HEK293 (cell line): ENCODE measurements at regions not wholly inside any gene's neighbourhood (a gene's known extent, or its start where the extent isn't known, plus 50 kb on each side); places are given as distances from the start of the nearest gene placed in this dataset.

Experiments
- CTCF ChIA-PET: fragments of 350-600 bp; formaldehyde crosslinking; extraction: SDS; loops from one replicate; lab custom pipeline; 2021; ENCODE audit warnings: antibody characterized with exemption; lab: Yijun Ruan, JAX
- POLR2A ChIA-PET: fragments of 300-600 bp; formaldehyde crosslinking; extraction: SDS; loops from one replicate; lab custom pipeline; 2020; ENCODE audit warnings: antibody characterized with exemption, inconsistent platforms; lab: Yijun Ruan, JAX
- H3K27ac ChIP-seq: fragments of 200-500 bp; sonication (Bioruptor generic); 2 replicates; pipeline ENCODE4 v1.5.1; 2014; ENCODE audit warnings: low read depth, low read length, control low read depth, inconsistent platforms; ENCODE audit errors: extremely low read depth
- H3K36me3 ChIP-seq, 2 experiments: fragments of 200-500 bp in 1 of 2; sonication (Bioruptor generic) in 1 of 2; 1 replicate in 1 of 2; 2 replicates in 1 of 2; pipeline ENCODE4 v1.5.1; 2014 to 2017; ENCODE audit warnings: inconsistent platforms in 2 of 2, low read length in 2 of 2; ENCODE audit not compliant: control insufficient read depth in 2 of 2, insufficient read depth in 1 of 2
- H3K4me1 ChIP-seq: fragments of 200-500 bp; sonication (Bioruptor generic); 2 replicates; pipeline ENCODE4 v1.5.1; 2014; ENCODE audit warnings: mild to moderate bottlenecking, low read length, inconsistent platforms; ENCODE audit not compliant: control insufficient read depth, insufficient read depth
- H3K4me3 ChIP-seq: 2 replicates; pipeline ENCODE4 v1.5.1; 2011; ENCODE audit warnings: low read depth, mild to moderate bottlenecking, control low read depth, low read length, moderate library complexity
- H3K9me3 ChIP-seq: fragments of 200-500 bp; sonication (Bioruptor generic); 2 replicates; pipeline ENCODE4 v1.5.1; 2014; ENCODE audit warnings: low read depth, low read length, inconsistent platforms; ENCODE audit not compliant: control insufficient read depth, insufficient read depth
- RBAK ChIP-seq: fragments of 450-650 bp; formaldehyde crosslinking; IDR thresholded peaks from 2 replicates; pipeline ENCODE4 v1.5.1; 2016; ENCODE audit warnings: missing biosample characterization, missing genetic modification characterization
- REST ChIP-seq: fragments of 450-650 bp; formaldehyde crosslinking; IDR thresholded peaks from 2 replicates; pipeline ENCODE4 v1.5.1; 2016; ENCODE audit warnings: missing biosample characterization, missing genetic modification characterization
- SCRT2 ChIP-seq: fragments of 450-650 bp; formaldehyde crosslinking; IDR thresholded peaks from 2 replicates; pipeline ENCODE4 v1.5.1; 2016; ENCODE audit warnings: missing biosample characterization, missing genetic modification characterization
- SP7 ChIP-seq: fragments of 450-650 bp; formaldehyde crosslinking; IDR thresholded peaks from 2 replicates; pipeline ENCODE4 v1.5.1; 2016; ENCODE audit warnings: missing biosample characterization, missing genetic modification characterization
- ZBTB8A ChIP-seq: fragments of 450-650 bp; formaldehyde crosslinking; IDR thresholded peaks from 2 replicates; pipeline ENCODE4 v1.5.1; 2016; ENCODE audit warnings: missing biosample characterization, missing genetic modification characterization
- ZEB2 ChIP-seq: fragments of 450-650 bp; formaldehyde crosslinking; IDR thresholded peaks from 2 replicates; pipeline ENCODE4 v1.5.1; 2016; ENCODE audit warnings: missing biosample characterization, missing genetic modification characterization
- ZNF138 ChIP-seq: fragments of 450-650 bp; formaldehyde crosslinking; IDR thresholded peaks from 2 replicates; pipeline ENCODE4 v1.5.1; 2016; ENCODE audit warnings: missing biosample characterization, missing genetic modification characterization, borderline replicate concordance
- ZNF140 ChIP-seq: fragments of 450-650 bp; formaldehyde crosslinking; IDR thresholded peaks from 2 replicates; pipeline ENCODE4 v1.5.1; 2016; ENCODE audit warnings: missing biosample characterization, missing genetic modification characterization
- ZNF223 ChIP-seq: fragments of 450-650 bp; formaldehyde crosslinking; IDR thresholded peaks from 2 replicates; pipeline ENCODE4 v1.5.1; 2016; ENCODE audit warnings: missing biosample characterization, missing genetic modification characterization
- ZNF501 ChIP-seq: fragments of 450-650 bp; formaldehyde crosslinking; IDR thresholded peaks from 2 replicates; pipeline ENCODE4 v1.5.1; 2016; ENCODE audit warnings: missing biosample characterization, missing genetic modification characterization
- ZNF600 ChIP-seq: fragments of 450-650 bp; formaldehyde crosslinking; IDR thresholded peaks from 2 replicates; pipeline ENCODE4 v1.5.1; 2016; ENCODE audit warnings: missing biosample characterization, missing genetic modification characterization
- ZNF624 ChIP-seq: fragments of 450-650 bp; formaldehyde crosslinking; IDR thresholded peaks from 2 replicates; pipeline ENCODE4 v1.5.1; 2017; ENCODE audit warnings: missing biosample characterization, missing genetic modification characterization
- ZNF629 ChIP-seq: fragments of 450-650 bp; formaldehyde crosslinking; IDR thresholded peaks from 2 replicates; pipeline ENCODE4 v1.5.1; 2017; ENCODE audit warnings: missing biosample characterization, missing genetic modification characterization
- ZNF791 ChIP-seq: fragments of 450-650 bp; formaldehyde crosslinking; IDR thresholded peaks from 2 replicates; pipeline ENCODE4 v1.5.1; 2016; ENCODE audit warnings: missing biosample characterization, missing genetic modification characterization
- ZSCAN4 ChIP-seq: fragments of 450-650 bp; formaldehyde crosslinking; IDR thresholded peaks from 2 replicates; pipeline ENCODE4 v1.5.1; 2017; ENCODE audit warnings: missing biosample characterization, missing genetic modification characterization
- ZSCAN5A ChIP-seq: fragments of 450-650 bp; formaldehyde crosslinking; IDR thresholded peaks from 2 replicates; pipeline ENCODE4 v1.5.1; 2016; ENCODE audit warnings: missing biosample characterization, missing genetic modification characterization
- TF ChIP-seq, protein P1 (sequence below): fragments of 450-650 bp; formaldehyde crosslinking; IDR thresholded peaks from 2 replicates; pipeline ENCODE4 v1.5.1; 2016; ENCODE audit warnings: missing biosample characterization, missing genetic modification characterization, borderline replicate concordance
- TF ChIP-seq, protein P2 (sequence below): fragments of 450-650 bp; formaldehyde crosslinking; IDR thresholded peaks from 2 replicates; pipeline ENCODE4 v1.5.1; 2016; ENCODE audit warnings: missing biosample characterization, missing genetic modification characterization
- TF ChIP-seq, protein P3 (sequence below): fragments of 450-650 bp; formaldehyde crosslinking; IDR thresholded peaks from 2 replicates; pipeline ENCODE4 v1.5.1; 2016; ENCODE audit warnings: missing biosample characterization, missing genetic modification characterization, borderline replicate concordance

DNA sequence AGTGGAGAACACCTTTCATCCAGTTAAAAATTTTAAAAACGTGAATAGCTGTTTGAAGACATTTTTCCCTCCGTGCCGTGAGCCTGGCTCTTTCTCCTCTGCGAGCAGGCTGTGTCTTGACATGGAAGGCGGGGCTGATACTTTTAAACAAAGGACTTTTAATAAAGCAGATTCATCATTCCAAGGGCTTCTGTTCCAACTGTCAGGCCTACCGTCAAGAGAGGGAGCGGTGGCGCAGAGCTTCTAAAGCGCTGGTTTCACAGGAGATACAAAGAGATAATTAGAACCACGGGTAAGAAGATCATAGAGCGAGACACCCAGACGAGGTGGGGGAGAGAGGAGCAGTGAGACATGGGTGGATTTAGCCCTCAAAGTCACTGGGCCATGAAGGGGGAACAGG, 247.4 kb upstream of the C1orf174 start (continued):
- TF ChIP-seq SCRT2 (tag by site-specific recombination), result no peak

GRCh38 chr1:4149281-4149680, 249.2 kb upstream of the C1orf174 start:
- ChIA-PET CTCF (no interaction called here), POLR2A (no interaction called here)
- no peaks in the 10 kb centered on the region for H3K36me3 ChIP-seq
- TF ChIP-seq ZNF629 (tag by site-specific recombination) (no peak), RBAK (tag by site-specific recombination) (no peak), ZEB2 (tag by site-specific recombination) (no peak), ZSCAN4 (tag by site-specific recombination) (no peak), ZNF501 (tag by site-specific recombination) (no peak), ZNF624 (no peak), SP7 (no peak), ZNF600 (no peak), ZSCAN5A (tag by site-specific recombination) (no peak), ZNF138 (tag by site-specific recombination) (no peak), REST (tag by site-specific recombination) (no peak), ZBTB8A (no peak), ZNF223 (tag by site-specific recombination) (no peak), ZNF140 (no peak), ZNF791 (tag by site-specific recombination) (no peak)
- TF ChIP-seq, protein P1, sequence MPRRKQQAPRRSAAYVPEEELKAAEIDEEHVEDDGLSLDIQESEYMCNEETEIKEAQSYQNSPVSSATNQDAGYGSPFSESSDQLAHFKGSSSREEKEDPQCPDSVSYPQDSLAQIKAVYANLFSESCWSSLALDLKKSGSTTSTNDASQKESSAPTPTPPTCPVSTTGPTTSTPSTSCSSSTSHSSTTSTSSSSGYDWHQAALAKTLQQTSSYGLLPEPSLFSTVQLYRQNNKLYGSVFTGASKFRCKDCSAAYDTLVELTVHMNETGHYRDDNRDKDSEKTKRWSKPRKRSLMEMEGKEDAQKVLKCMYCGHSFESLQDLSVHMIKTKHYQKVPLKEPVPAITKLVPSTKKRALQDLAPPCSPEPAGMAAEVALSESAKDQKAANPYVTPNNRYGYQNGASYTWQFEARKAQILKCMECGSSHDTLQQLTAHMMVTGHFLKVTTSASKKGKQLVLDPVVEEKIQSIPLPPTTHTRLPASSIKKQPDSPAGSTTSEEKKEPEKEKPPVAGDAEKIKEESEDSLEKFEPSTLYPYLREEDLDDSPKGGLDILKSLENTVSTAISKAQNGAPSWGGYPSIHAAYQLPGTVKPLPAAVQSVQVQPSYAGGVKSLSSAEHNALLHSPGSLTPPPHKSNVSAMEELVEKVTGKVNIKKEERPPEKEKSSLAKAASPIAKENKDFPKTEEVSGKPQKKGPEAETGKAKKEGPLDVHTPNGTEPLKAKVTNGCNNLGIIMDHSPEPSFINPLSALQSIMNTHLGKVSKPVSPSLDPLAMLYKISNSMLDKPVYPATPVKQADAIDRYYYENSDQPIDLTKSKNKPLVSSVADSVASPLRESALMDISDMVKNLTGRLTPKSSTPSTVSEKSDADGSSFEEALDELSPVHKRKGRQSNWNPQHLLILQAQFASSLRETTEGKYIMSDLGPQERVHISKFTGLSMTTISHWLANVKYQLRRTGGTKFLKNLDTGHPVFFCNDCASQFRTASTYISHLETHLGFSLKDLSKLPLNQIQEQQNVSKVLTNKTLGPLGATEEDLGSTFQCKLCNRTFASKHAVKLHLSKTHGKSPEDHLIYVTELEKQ (tag by site-specific recombination), result no peak
- TF ChIP-seq, protein P2, sequence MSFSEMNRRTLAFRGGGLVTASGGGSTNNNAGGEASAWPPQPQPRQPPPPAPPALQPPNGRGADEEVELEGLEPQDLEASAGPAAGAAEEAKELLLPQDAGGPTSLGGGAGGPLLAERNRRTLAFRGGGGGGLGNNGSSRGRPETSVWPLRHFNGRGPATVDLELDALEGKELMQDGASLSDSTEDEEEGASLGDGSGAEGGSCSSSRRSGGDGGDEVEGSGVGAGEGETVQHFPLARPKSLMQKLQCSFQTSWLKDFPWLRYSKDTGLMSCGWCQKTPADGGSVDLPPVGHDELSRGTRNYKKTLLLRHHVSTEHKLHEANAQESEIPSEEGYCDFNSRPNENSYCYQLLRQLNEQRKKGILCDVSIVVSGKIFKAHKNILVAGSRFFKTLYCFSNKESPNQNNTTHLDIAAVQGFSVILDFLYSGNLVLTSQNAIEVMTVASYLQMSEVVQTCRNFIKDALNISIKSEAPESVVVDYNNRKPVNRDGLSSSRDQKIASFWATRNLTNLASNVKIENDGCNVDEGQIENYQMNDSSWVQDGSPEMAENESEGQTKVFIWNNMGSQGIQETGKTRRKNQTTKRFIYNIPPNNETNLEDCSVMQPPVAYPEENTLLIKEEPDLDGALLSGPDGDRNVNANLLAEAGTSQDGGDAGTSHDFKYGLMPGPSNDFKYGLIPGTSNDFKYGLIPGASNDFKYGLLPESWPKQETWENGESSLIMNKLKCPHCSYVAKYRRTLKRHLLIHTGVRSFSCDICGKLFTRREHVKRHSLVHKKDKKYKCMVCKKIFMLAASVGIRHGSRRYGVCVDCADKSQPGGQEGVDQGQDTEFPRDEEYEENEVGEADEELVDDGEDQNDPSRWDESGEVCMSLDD (tag by site-specific recombination), result no peak
- TF ChIP-seq, protein P3, sequence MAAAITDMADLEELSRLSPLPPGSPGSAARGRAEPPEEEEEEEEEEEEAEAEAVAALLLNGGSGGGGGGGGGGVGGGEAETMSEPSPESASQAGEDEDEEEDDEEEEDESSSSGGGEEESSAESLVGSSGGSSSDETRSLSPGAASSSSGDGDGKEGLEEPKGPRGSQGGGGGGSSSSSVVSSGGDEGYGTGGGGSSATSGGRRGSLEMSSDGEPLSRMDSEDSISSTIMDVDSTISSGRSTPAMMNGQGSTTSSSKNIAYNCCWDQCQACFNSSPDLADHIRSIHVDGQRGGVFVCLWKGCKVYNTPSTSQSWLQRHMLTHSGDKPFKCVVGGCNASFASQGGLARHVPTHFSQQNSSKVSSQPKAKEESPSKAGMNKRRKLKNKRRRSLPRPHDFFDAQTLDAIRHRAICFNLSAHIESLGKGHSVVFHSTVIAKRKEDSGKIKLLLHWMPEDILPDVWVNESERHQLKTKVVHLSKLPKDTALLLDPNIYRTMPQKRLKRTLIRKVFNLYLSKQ (tag by site-specific recombination), result no peak
- H3K4me3 ChIP-seq, result no peak overlapping the region
- no peaks in the 10 kb centered on the region for H3K9me3 ChIP-seq
- H3K4me1 ChIP-seq, result no peaks in the 10 kb centered on the region
- no peak overlapping the region for H3K27ac ChIP-seq
